DOHH2 (cell line): ENCODE measurements at regions not wholly inside any gene's neighbourhood (a gene's known extent, or its start where the extent isn't known, plus 50 kb on each side); places are given as distances from the start of the nearest gene placed in this dataset.

Experiments used
- H3F3A ChIP-seq: fragments of 200-600 bp; sonication (generic), shearing (Covaris generic); 2 replicates; pipeline ENCODE4 v1.6.0; 2016; ENCODE audit warnings: antibody characterized with exemption, mild to moderate bottlenecking; ENCODE audit not compliant: control insufficient read depth, insufficient read depth
- H3K27ac ChIP-seq: fragments of 200-600 bp; sonication (generic); 2 replicates; pipeline ENCODE4 v1.5.1; 2014; ENCODE audit warnings: low read depth, mild to moderate bottlenecking, low read length, moderate library complexity
- H3K27me3 ChIP-seq: fragments of 200-600 bp; sonication (generic); 2 replicates; pipeline ENCODE4 v1.6.1; 2014; ENCODE audit warnings: mild to moderate bottlenecking, low read length, mixed read lengths; ENCODE audit not compliant: control insufficient read depth
- H3K36me3 ChIP-seq: fragments of 200-600 bp; sonication (generic); 2 replicates; pipeline ENCODE4 v1.6.1; 2014; ENCODE audit warnings: mild to moderate bottlenecking, low read length, moderate library complexity, mixed read lengths; ENCODE audit not compliant: control insufficient read depth
- H3K4me1 ChIP-seq: fragments of 200-600 bp; sonication (generic); 2 replicates; pipeline ENCODE4 v1.6.1; 2014; ENCODE audit warnings: mild to moderate bottlenecking, low read length, mixed read lengths; ENCODE audit not compliant: control insufficient read depth
- H3K4me2 ChIP-seq: fragments of 200-600 bp; sonication (generic); 2 replicates; pipeline ENCODE4 v1.6.0; 2014; ENCODE audit warnings: mild to moderate bottlenecking, low read length, moderate library complexity
- H3K4me3 ChIP-seq: fragments of 200-600 bp; sonication (generic); 2 replicates; pipeline ENCODE4 v1.5.1; 2014; ENCODE audit warnings: mild to moderate bottlenecking, low read length, mixed read lengths
- H3K79me2 ChIP-seq: fragments of 200-600 bp; sonication (generic); 2 replicates; pipeline ENCODE4 v1.6.1; 2014; ENCODE audit warnings: mild to moderate bottlenecking, low read length, mixed read lengths; ENCODE audit not compliant: control insufficient read depth
- H3K9me2 ChIP-seq: fragments of 200-600 bp; sonication (generic); replicated peaks from 2 replicates; pipeline ENCODE4 v1.6.1; 2014; ENCODE audit warnings: mild to moderate bottlenecking, low read length, mixed read lengths; ENCODE audit not compliant: control insufficient read depth
- H3K9me3 ChIP-seq: fragments of 200-600 bp; sonication (generic); 2 replicates; pipeline ENCODE4 v1.6.1; 2014; ENCODE audit warnings: antibody characterized with exemption, low read length, mixed read lengths; ENCODE audit not compliant: control insufficient read depth, insufficient read depth
- H4K20me1 ChIP-seq: fragments of 200-600 bp; sonication (generic); 2 replicates; pipeline ENCODE4 v1.6.0; 2014; ENCODE audit warnings: low read depth, mild to moderate bottlenecking, antibody characterized with exemption, low read length, moderate library complexity; ENCODE audit not compliant: control insufficient read depth, insufficient read depth
- EZH2phosphoT487 ChIP-seq: fragments of 200-600 bp; sonication (generic); IDR thresholded peaks from 2 replicates; pipeline ENCODE4 v1.6.1; 2017; ENCODE audit warnings: borderline replicate concordance, mild to moderate bottlenecking, antibody characterized with exemption, low read length, moderate library complexity, mixed read lengths
- TF ChIP-seq, protein P1 (sequence below): fragments of 200-600 bp; sonication (generic); IDR thresholded peaks from one replicate; pipeline ENCODE4 v1.5.1; 2014; ENCODE audit warnings: antibody characterized with exemption, mild to moderate bottlenecking, low read depth, low read length; ENCODE audit not compliant: poor library complexity, severe bottlenecking

GRCh38 chr12:75765170-75766059, 254.0 kb upstream of the KRR1 start:
- Histone ChIP-seq H3K4me3 (no peak overlapping the region), H3K9me2 (no peaks in the 10 kb centered on the region), H3F3A (no peaks in the 10 kb centered on the region), H3K4me2 (no peak overlapping the region), H3K4me1 (no peaks in the 10 kb centered on the region), H3K79me2 (no peaks in the 10 kb centered on the region), H3K9me3 (no peaks in the 10 kb centered on the region), H3K27me3 (no peaks in the 10 kb centered on the region), H3K27ac (no peak overlapping the region), H3K36me3 (no peaks in the 10 kb centered on the region), H4K20me1 (no peaks in the 10 kb centered on the region)
- TF ChIP-seq, protein P1, sequence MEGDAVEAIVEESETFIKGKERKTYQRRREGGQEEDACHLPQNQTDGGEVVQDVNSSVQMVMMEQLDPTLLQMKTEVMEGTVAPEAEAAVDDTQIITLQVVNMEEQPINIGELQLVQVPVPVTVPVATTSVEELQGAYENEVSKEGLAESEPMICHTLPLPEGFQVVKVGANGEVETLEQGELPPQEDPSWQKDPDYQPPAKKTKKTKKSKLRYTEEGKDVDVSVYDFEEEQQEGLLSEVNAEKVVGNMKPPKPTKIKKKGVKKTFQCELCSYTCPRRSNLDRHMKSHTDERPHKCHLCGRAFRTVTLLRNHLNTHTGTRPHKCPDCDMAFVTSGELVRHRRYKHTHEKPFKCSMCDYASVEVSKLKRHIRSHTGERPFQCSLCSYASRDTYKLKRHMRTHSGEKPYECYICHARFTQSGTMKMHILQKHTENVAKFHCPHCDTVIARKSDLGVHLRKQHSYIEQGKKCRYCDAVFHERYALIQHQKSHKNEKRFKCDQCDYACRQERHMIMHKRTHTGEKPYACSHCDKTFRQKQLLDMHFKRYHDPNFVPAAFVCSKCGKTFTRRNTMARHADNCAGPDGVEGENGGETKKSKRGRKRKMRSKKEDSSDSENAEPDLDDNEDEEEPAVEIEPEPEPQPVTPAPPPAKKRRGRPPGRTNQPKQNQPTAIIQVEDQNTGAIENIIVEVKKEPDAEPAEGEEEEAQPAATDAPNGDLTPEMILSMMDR = no peak
- TF ChIP-seq EZH2phosphoT487 = no peak

- H3K79me2 ChIP-seq = no peaks in the 10 kb centered on the region
- H4K20me1 ChIP-seq = no peaks in the 10 kb centered on the region
- H3F3A ChIP-seq = no peaks in the 10 kb centered on the region
- no peak for TF ChIP-seq EZH2phosphoT487
- TF ChIP-seq, protein P1 = no peak
- no peak overlapping the region for H3K4me2 ChIP-seq
- H3K36me3 ChIP-seq = no peaks in the 10 kb centered on the region
- no peaks in the 10 kb centered on the region for H3K9me3 ChIP-seq
- no peaks in the 10 kb centered on the region for H3K4me1 ChIP-seq
- no peaks in the 10 kb centered on the region for H3K27me3 ChIP-seq
- no peak overlapping the region for H3K4me3 ChIP-seq
- no peaks in the 10 kb centered on the region for H3K9me2 ChIP-seq
- no peak overlapping the region for H3K27ac ChIP-seq
Measured at GRCh38 chr12:75764091-75764841, 252.9 kb upstream of the KRR1 start.

GRCh38 chr12:75760573-75761294, 249.3 kb upstream of the KRR1 start:
- H3K79me2 ChIP-seq = no peaks in the 10 kb centered on the region
- no peaks in the 10 kb centered on the region for H3K9me2 ChIP-seq
- H3K36me3 ChIP-seq = no peaks in the 10 kb centered on the region
- H3K27ac ChIP-seq = no peak overlapping the region
- no peaks in the 10 kb centered on the region for H4K20me1 ChIP-seq
- no peak overlapping the region for H3K4me3 ChIP-seq
- TF ChIP-seq, protein P1 = no peak
- TF ChIP-seq EZH2phosphoT487 = no peak
- no peak overlapping the region for H3K4me2 ChIP-seq
- H3K4me1 ChIP-seq = no peaks in the 10 kb centered on the region
- H3F3A ChIP-seq = no peaks in the 10 kb centered on the region
- no peaks in the 10 kb centered on the region for H3K9me3 ChIP-seq
- no peaks in the 10 kb centered on the region for H3K27me3 ChIP-seq
